Parathyroid adenoma (tissue), 2 donors: ENCODE measurements at regions not wholly inside any gene's neighbourhood (a gene's known extent, or its start where the extent isn't known, plus 50 kb on each side); places are given as distances from the start of the nearest gene placed in this dataset.

Source experiments
- H2AFZ ChIP-seq: fragments of 300-600 bp; sonication (generic); one replicate; pipeline ENCODE4 v1.7.0; 2017; ENCODE audit warnings: antibody characterized with exemption, mild to moderate bottlenecking
- H3K27ac ChIP-seq: fragments of 300-600 bp; sonication (generic); one replicate; pipeline ENCODE4 v1.7.0; 2017
- H3K27me3 ChIP-seq: fragments of 300-600 bp; sonication (generic); one replicate; pipeline ENCODE4 v1.7.0; 2017; ENCODE audit warnings: low read length; ENCODE audit not compliant: control insufficient read depth, insufficient read depth
- H3K36me3 ChIP-seq: fragments of 300-600 bp; sonication (generic); one replicate; pipeline ENCODE4 v1.7.0; 2017; ENCODE audit warnings: low read length; ENCODE audit not compliant: control insufficient read depth, insufficient read depth
- H3K4me1 ChIP-seq: fragments of 300-600 bp; sonication (generic); one replicate; pipeline ENCODE4 v1.7.0; 2017; ENCODE audit warnings: control low read depth
- H3K4me2 ChIP-seq: fragments of 300-600 bp; sonication (generic); one replicate; pipeline ENCODE4 v1.7.0; 2017; ENCODE audit warnings: low read length
- H3K4me3 ChIP-seq: fragments of 300-600 bp; sonication (generic); one replicate; pipeline ENCODE4 v1.7.0; 2017; ENCODE audit warnings: low read depth, low read length
- H3K79me2 ChIP-seq: fragments of 300-600 bp; sonication (generic); one replicate; pipeline ENCODE4 v1.7.0; 2017; ENCODE audit warnings: control low read depth
- H3K9ac ChIP-seq: fragments of 300-600 bp; sonication (generic); one replicate; pipeline ENCODE4 v1.7.0; 2017; ENCODE audit warnings: mild to moderate bottlenecking
- H3K9me3 ChIP-seq: fragments of 300-600 bp; sonication (generic); one replicate; pipeline ENCODE4 v1.7.0; 2017; ENCODE audit warnings: low read length; ENCODE audit not compliant: control insufficient read depth
- CTCF ChIP-seq: fragments of 300-600 bp; sonication (generic); IDR thresholded peaks from one replicate; pipeline ENCODE4 v1.7.0; 2017; ENCODE audit warnings: antibody characterized with exemption, mild to moderate bottlenecking
- donor health status: primary hyperparathyroidism.

DNA sequence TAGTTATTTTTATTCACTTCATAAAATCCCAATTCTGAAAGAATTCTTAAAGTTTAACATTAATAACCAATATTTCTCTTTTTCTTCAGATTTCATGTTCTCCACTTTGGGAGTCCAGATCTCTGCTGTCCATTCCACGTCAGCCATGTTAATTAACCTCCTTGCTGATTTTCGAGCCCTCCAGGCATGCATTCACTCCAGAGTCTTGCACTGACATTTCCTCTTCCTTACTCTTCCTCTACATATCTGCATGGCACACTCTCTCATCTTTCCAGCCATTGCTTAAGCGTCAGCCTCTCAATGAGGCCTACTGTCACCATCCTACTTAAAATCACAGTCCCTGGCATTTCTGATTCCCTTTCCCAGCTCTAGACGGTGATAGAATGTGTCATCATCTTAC lies 144.8 kb downstream of the MAD2L1 start:
- Histone ChIP-seq H3K4me3 (no peak overlapping the region), H3K4me2 (no peak overlapping the region), H3K27me3 (no peaks in the 10 kb centered on the region), H3K4me1 (no peaks in the 10 kb centered on the region), H3K9ac (no peak overlapping the region), H3K79me2 (no peaks in the 10 kb centered on the region), H2AFZ (no peak overlapping the region), H3K27ac (no peak overlapping the region), H3K9me3 (no peaks in the 10 kb centered on the region), H3K36me3 (no peaks in the 10 kb centered on the region)
- TF ChIP-seq CTCF = no peak

- H3K9me3 ChIP-seq = no peaks in the 10 kb centered on the region
Observed at GRCh38 chr4:119906277-119906676, 160.4 kb downstream of the MAD2L1 start.

GRCh38 chr4:119898211-119898610 lies 168.4 kb downstream of the MAD2L1 start:
- no peaks in the 10 kb centered on the region for H3K79me2 ChIP-seq
- no peak overlapping the region for H3K4me3 ChIP-seq
- H2AFZ ChIP-seq = no peak overlapping the region
- H3K27ac ChIP-seq = no peak overlapping the region
- no peak overlapping the region for H3K4me2 ChIP-seq
- TF ChIP-seq CTCF = no peak
- no peaks in the 10 kb centered on the region for H3K9me3 ChIP-seq
- no peaks in the 10 kb centered on the region for H3K4me1 ChIP-seq
- H3K36me3 ChIP-seq = no peaks in the 10 kb centered on the region
- no peaks in the 10 kb centered on the region for H3K27me3 ChIP-seq
- H3K9ac ChIP-seq = no peak overlapping the region

More at GRCh38 chr4:119906277-119906676, 160.4 kb downstream of the MAD2L1 start:
- Histone ChIP-seq H3K27me3 (no peaks in the 10 kb centered on the region), H3K4me3 (no peak overlapping the region), H3K27ac (no peak overlapping the region), H3K4me2 (no peak overlapping the region), H2AFZ (no peak overlapping the region), H3K79me2 (no peaks in the 10 kb centered on the region), H3K36me3 (no peaks in the 10 kb centered on the region), H3K4me1 (no peaks in the 10 kb centered on the region), H3K9ac (no peak overlapping the region)
- TF ChIP-seq CTCF = no peak

DNA sequence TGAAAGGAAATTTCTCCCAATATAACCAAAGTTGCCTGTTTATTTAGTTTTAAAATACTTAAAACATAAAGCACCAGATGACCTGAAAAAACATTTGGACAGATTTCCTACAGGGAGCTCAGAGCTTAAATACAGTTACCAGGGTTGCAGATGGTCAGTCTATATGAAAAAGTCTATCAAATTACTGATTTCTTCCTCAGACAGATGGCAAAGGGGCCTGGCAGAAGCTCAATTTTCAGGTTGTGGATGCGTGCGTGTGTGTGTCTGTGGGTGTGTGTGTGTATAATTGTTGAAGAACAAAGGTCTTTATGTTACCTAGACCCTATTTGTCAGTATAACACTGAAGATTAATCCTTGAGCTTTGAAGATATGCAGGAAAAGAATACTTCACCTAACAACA lies 169.4 kb downstream of the MAD2L1 start:
- Histone ChIP-seq H3K4me3 (no peak overlapping the region), H3K27me3 (no peaks in the 10 kb centered on the region), H2AFZ (no peak overlapping the region), H3K36me3 (no peaks in the 10 kb centered on the region), H3K79me2 (no peaks in the 10 kb centered on the region), H3K4me2 (no peak overlapping the region), H3K9ac (no peak overlapping the region), H3K9me3 (no peaks in the 10 kb centered on the region), H3K27ac (no peak overlapping the region), H3K4me1 (no peaks in the 10 kb centered on the region)
- TF ChIP-seq CTCF = no peak

- H3K36me3 ChIP-seq = no peaks in the 10 kb centered on the region
- no peaks in the 10 kb centered on the region for H3K79me2 ChIP-seq
- H3K9me3 ChIP-seq = no peaks in the 10 kb centered on the region
- no peak overlapping the region for H2AFZ ChIP-seq
- no peak overlapping the region for H3K4me2 ChIP-seq
- H3K4me1 ChIP-seq = no peaks in the 10 kb centered on the region
- no peak overlapping the region for H3K9ac ChIP-seq
- H3K27me3 ChIP-seq = no peaks in the 10 kb centered on the region
- H3K27ac ChIP-seq = no peak overlapping the region
- TF ChIP-seq CTCF = no peak
- no peak overlapping the region for H3K4me3 ChIP-seq
Observed at GRCh38 chr4:119894650-119895208, 171.9 kb downstream of the MAD2L1 start.
